Testis (tissue), 2 donors: ENCODE measurements at regions not wholly inside any gene's neighbourhood (a gene's known extent, or its start where the extent isn't known, plus 50 kb on each side); places are given as distances from the start of the nearest gene placed in this dataset.

Experiments
- CTCF ChIP-seq, 3 experiments: fragments of 450-650 bp in 2 of 3; fragments of 200-600 bp in 1 of 3; sonication (generic) in 1 of 3; IDR thresholded peaks; one replicate each; pipeline ENCODE4 v1.5.1; 2016 to 2019; ENCODE audit warnings: antibody characterized with exemption in 3 of 3, mild to moderate bottlenecking in 2 of 3, moderate library complexity in 1 of 3
- POLR2A ChIP-seq: fragments of 450-650 bp; IDR thresholded peaks from one replicate; pipeline ENCODE4 v1.6.1; 2017; ENCODE audit warnings: antibody characterized with exemption, mild to moderate bottlenecking, moderate library complexity

GRCh38 chr1:29444782-29445729, 208.7 kb downstream of the PTPRU start:
- TF ChIP-seq POLR2A (no peak), CTCF (IDR thresholded peaks at IDR 0.05) (no peak)
